Erythroblast (primary cell): ENCODE measurements at regions not wholly inside any gene's neighbourhood (a gene's known extent, or its start where the extent isn't known, plus 50 kb on each side); places are given as distances from the start of the nearest gene placed in this dataset.
"Not testable (repeated sequence)": the region's sequence is repeated elsewhere in the genome, so short reads cannot be mapped to it uniquely, and the experiment has no call there.

Experiments
- DNase-seq, 2 experiments: peaks; one replicate each; lab custom pipeline; 2025; lab: John Stamatoyannopoulos, UW
- GATA1 ChIP-seq: IDR thresholded peaks from 2 replicates; pipeline ENCODE4 v1.6.1; 2011; ENCODE audit warnings: low read depth, mild to moderate bottlenecking, control low read depth, low read length, moderate library complexity
- POLR2A ChIP-seq: IDR thresholded peaks from 2 replicates; pipeline ENCODE4 v1.6.1; 2011; ENCODE audit warnings: mild to moderate bottlenecking, low read length

DNA sequence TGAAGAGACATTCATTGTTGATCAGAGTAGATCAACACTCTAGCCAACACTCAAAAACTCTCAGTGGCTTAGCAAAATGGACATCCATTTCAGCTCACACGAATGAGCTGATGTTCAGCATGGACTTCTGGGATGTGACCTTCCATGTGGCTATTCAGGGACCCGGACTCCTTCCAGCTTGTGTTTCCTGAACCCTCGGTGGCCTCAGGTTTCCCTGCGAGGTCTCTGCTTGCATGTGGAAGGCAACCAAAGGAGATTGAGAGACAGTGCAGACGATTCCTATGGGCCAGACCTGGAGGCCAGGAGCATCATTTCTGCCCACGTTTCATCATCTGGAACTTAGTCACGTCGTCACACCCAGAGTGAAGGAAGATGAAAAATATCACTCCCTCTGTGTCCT, 1137.4 kb downstream of the TBC1D22A start:
- TF ChIP-seq POLR2A = no peak
- no peak for TF ChIP-seq GATA1
- no peak for DNase-seq

DNA sequence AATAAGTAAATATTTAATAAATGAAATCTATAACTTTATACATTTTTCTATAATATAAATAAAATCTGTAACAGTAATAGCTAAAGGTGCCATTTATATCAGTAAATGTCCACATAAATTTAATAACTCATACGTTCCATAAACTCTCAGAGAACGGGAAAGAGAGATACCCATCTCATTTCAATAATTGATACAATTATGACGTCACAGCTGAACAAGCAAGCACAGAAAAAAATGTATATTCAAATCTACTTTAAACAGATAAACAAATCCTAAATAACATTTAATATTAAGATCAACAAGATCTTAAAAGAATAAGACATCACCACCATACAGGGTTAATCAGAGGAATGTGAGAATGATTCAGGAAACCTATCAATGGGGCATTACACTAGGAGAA, 1136.5 kb downstream of the TBC1D22A start:
- TF ChIP-seq POLR2A (no peak), GATA1 (no peak)
- DNase-seq = no peak

DNA sequence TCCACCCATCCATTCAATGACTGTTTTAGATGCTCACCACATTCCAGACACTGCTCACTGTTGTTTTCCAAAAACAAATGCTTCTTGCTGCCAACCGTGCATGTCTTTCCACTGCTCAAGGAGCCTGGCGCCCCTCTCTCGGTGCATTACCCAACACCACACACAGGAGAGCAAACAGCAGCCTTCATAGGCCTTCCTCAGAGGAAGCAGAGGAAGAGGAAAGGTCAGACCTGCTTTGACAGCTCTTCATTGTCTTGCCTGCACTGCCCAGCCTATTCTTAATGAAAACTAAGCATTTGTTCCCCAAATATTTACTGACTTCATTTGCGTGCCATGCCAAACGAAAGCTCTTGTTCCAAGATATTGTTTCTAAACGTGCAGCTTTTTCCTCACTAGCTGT, 1129.2 kb downstream of the TBC1D22A start:
- no peak for TF ChIP-seq GATA1
- TF ChIP-seq POLR2A = no peak

DNA sequence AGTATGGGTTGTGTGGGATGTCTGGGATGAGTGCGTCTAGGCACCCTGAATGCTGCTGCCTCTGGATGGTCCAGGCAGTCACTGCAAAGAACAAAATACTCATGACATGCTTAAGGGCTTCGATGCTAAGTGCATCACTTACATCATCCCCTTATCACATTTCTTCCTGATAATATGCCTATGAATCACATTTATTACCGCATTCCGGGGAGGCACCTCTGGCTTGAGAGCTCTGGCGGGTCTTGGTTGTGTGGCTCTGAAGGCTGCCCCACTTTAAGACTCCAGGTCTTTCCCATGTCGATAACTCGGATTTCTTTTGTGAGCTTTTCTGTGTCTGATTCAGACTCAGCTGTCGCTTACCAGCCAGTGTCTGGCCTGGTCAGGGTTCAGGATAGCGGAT, 1126.4 kb downstream of the TBC1D22A start:
- no peak for TF ChIP-seq POLR2A
- no peak for TF ChIP-seq GATA1
- DNase-seq = no peak

More for the DNA sequence above, 1129.2 kb downstream of the TBC1D22A start:
- DNase-seq = no peak

DNA sequence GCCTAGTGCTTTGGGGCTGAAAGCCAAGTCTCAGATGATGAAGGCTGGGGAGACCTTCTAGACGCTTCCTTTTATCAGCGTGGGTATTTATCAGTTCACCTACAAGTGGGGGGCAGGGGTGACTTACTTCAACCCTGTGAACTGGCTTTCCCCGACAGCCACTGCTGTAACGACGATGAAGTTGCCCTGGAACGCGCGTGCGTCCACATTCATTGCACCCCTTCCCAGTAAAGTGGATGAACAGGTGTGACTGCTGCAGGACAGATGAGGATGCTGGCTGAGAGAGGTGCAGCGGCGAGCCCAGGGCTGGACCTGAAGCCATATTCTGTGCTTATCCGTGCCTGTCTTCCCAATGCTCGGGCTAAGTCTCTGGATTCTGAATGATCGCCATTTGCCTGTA, 1122.3 kb downstream of the TBC1D22A start:
- TF ChIP-seq POLR2A = no peak
- no peak for TF ChIP-seq GATA1

DNA sequence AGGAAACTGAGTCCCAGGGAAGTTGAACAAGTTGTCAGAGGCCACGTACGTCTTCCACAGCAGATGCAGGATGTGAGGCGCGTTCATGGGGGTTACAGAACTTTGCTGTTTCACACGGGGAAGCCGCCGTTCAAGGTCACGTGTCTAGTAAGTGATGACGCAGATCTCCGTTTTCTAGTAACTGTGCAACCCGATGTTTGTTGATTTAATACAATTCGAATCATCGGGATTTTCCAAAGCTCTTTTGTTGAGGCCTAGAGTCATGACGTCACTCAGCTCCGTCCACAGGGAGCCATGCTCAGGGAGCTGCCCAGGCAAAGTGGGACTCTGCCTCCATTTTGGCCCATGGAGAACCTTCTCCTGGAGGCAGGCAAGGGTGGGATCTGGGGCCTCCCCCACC, 1121.8 kb downstream of the TBC1D22A start:
- DNase-seq = no peak
- TF ChIP-seq POLR2A = no peak
- no peak for TF ChIP-seq GATA1

More for the DNA sequence above, 1122.3 kb downstream of the TBC1D22A start:
- no peak for DNase-seq

DNA sequence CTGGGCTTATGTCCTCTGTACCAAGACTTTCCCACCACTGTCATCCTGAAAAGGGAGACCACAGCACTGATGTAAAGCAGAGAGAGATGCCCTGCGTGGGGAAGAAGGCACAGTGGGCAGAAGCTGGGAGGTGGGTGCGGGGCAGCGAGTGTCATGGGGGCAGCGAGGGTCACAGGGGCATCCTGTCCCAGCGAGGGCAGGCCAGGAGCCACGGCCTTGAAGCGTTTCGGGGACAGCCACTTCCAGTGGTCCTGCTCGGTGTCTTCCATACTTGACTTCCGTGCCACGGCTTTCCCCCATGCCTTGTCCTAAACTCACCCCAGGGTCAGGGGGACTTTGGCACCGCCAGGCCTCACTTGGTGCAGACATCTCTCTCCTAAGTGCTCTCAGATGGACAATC, 1121.3 kb downstream of the TBC1D22A start:
- no peak for DNase-seq
- TF ChIP-seq GATA1 = no peak
- TF ChIP-seq POLR2A = no peak

DNA sequence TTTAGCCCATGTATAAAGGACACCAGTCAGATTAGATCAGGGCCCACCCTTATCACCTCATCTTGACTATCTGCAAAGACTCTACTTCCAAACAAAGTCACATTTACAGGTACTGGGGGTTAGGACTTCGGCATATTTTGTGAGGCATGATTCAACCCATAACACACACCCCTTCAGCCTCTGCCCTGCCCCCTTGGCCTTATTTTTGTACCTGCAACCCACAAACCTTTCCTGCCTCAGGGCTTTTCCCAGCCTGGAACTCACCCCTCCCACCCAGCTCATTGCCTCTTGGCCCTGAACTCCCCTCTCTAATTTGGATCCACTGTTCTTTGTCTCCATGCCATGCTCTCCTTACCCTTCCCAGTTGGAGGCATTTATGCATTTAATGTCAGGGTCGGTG, 1116.9 kb downstream of the TBC1D22A start:
- no peak for DNase-seq

DNA sequence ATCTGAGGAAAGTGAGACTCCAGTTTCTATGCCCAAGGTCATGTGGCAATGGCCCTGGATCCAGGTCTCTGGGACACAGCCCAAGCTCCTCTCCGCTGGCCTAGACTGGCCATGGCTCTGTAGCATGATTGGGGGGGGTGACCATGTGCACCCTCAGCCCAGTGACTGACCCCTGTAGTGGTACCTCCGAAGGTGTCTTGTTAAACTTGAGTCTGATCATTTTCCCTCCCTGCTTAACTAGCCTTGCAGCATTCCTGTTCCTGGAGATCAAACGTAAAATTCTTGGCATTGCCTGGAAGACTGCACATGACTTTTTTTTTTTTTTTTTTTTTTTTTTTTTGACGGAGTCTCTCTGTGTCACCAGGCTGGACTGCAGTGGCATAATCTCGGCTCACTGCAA, 1116.0 kb downstream of the TBC1D22A start:
- DNase-seq = no peak
- no peak for TF ChIP-seq POLR2A

More for the DNA sequence above, 1116.9 kb downstream of the TBC1D22A start:
- TF ChIP-seq GATA1 = no peak
- no peak for TF ChIP-seq POLR2A

DNA sequence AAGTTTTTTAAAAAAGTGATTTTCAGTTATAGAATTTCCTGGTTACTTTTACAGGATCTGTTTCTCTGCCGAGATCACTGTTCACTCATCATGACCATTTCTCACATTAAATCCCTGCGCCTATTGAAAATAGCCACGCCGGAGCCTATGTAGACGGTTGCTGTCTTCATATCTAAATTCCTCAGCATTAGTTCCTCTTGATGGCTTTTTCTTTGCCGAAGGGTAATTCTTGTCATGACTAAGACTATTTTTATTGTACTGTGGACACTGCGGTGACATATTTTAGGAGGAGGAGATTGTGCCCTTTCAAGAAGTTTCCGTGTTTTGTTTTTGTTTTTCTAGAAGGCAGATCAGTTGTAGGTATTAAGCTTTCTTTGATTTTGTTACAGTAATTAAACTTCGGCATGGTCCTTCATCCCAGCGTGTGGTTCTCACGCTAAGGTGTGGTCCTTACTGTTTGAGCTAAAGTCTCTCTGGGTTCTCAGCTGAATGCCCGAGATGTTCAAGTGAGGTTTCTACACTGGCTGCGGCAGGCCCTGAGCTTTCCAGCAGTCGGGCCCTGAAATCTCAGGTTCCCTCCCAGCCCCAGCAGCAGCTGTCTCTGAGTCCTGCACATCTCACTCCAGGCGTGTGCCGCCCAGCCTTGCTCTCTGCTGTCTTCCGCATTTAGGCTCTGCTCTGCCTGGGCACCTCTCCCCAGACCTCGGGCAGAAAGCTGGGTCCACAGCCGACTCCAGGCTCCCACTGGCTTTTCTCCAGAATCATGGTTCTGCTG, 1110.5 kb downstream of the TBC1D22A start:
- TF ChIP-seq POLR2A (no peak), GATA1 (no peak)
- no peak for DNase-seq

DNA sequence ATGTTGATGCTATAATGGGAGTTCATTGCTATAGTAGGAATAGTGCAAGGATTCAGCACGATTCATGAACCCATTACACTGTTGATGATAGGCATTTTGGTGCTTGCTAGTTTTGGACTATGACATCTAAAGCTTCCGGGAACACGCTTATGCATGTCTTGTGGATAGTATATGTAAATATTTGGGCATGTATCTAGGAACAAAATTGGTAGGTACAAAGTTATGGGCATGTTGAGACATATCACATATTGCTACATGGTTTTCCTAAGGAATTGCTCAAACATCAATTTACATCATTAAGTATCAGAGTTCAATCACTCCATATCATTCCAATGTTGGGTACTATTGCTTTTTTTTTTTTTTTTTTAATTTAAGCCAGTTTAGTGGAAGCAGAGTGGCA, 1103.2 kb downstream of the TBC1D22A start:
- TF ChIP-seq POLR2A (no peak), GATA1 (no peak)

DNA sequence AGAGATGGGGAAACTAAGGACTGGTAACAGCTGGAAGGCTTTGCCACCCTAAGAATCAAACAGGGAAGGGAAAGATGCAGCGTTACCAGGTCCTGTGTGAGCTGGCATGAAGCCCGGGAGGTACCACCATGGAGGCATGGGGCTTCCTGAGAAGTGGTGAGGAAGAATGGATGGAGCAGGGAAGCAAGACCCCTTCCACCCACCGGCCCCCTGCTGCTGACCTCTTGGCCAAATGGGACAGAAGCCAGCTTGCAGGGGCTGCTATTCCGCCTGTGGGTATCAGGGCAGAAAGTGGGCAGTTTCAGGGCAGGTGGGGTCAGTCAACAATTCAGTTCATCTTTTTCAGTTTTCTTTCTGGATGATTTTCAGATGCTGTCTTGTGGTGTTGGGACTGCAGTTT, 1099.9 kb downstream of the TBC1D22A start:
- TF ChIP-seq GATA1 (no peak), POLR2A (no peak)
- DNase-seq = no peak

More for the DNA sequence above, 1103.2 kb downstream of the TBC1D22A start:
- DNase-seq = no peak

DNA sequence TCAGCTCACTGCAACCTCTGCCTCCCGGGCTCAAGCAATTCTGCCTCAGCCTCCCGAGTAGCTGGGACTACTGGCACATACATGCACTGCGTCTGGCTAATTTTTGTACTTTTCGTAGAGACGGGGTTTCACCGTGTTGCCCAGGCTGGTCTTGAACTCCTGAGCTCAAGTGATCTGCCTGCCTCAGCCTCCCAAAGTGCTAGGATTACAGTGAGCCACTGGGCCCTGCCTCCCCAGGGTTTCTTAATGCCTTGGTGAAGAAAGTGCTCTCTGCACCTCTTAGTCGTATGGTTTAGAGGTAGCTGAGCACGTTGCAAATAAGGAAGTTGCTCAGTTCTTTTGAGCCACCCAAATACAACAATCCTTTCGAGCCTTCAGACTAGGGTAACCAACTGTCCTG, 1098.5 kb downstream of the TBC1D22A start:
- not testable (repeated sequence) for DNase-seq

DNA sequence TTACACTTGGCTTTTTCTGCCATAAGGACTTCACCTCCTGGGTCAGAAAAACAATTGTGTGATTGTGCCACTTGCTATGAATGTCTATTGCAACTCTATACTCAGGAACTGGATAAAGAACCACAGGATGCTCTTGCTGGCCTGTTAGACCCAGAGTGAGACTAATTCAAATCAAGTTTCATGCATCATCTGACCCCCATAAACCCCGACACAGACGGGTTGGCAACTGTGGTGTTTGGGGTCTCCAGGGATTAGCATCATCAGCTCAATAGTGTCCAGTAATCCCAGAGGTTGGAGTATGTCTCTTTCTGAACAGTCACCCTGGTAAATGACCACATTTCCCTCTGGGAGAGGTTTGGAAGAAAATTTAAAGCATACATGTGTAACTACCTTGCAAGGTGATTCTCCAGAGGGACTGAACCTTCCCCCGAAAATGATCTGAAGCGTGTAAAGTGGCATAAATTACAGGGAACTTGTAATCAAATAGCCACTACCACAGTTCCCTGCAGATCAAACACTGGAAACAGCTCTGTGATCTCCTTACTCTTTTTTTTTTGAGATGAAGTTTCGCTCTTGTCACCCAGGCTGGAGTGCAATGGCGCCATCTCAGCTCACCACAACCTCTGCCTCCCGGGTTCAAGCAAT, 1097.6 kb downstream of the TBC1D22A start:
- no peak for DNase-seq

DNA sequence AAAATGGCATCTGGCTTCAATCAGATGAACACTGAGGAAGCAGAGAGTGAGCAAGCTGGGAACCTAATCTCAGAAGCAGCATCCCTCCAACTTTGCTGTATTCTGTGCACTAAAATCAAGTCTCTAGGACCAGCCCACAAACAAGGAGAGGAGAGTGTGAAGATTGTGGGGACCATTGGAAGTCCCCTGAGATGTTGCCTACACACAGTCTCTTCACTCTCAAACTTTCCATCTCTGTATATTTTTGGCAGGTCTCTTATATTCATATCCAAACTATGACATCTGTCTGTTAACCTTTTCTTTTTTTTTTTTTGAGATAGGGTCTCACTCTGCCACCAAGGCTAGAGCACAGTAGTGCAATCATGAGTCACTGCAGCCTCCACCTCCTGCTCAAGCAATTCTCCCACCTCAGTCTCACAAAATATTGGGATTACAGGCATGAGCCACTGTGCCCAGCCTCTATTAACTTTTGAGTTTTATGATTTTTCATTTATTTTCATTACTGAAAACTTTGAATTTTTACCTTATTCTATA, 1096.4 kb downstream of the TBC1D22A start:
- TF ChIP-seq POLR2A = no peak
- no peak for TF ChIP-seq GATA1
- no peak for DNase-seq

More for the DNA sequence above, 1097.6 kb downstream of the TBC1D22A start:
- no peak for TF ChIP-seq GATA1
- TF ChIP-seq POLR2A = no peak
